ENCODE measurements at regions not wholly inside any gene's neighbourhood (a gene's known extent, or its start where the extent isn't known, plus 50 kb on each side); places are given as distances from the start of the nearest gene placed in this dataset.

GRCh38 chr4:55251896-55252295 lies 94.1 kb upstream of the SRD5A3 start:
- no peak for TF ChIP-seq CTCF (IDR thresholded peaks at IDR 0.05; ENCODE audit: poor library complexity)
- TF ChIP-seq EZH2phosphoT487 (IDR thresholded peaks at IDR 0.05; ENCODE audit: low read depth, severe bottlenecking, unreplicated experiment), result no peak
- no peak for TF ChIP-seq EZH2 (IDR thresholded peaks at IDR 0.05; ENCODE audit: borderline replicate concordance)

All from hepatocyte (in vitro differentiated cells).